K562 (cell line): ENCODE measurements at regions not wholly inside any gene's neighbourhood (a gene's known extent, or its start where the extent isn't known, plus 50 kb on each side); places are given as distances from the start of the nearest gene placed in this dataset.

ENCODE experiments used
- ATAC-seq: fragments of 200-7000 bp; cut with Tn5 transposase; 3 replicates; pipeline ENCODE4 v1.9.1; 2020; ENCODE audit warnings: moderate library complexity
- BruUV-seq: library from RNA; stranded (reverse); fragments of 400-500 nt; replicated peaks from 2 replicates; lab custom pipeline; 2021; lab: Mats Ljungman, UMichigan
- CTCF ChIA-PET: fragments of 300-600 bp; formaldehyde crosslinking; extraction: SDS; loops from one replicate; lab custom pipeline; 2021; ENCODE audit warnings: low intra/inter-chr PET ratio; lab: Yijun Ruan, JAX
- POLR2A ChIA-PET: fragments of 300-600, 350-650 bp; sonication (Branson Sonifier 250); formaldehyde crosslinking; extraction: SDS; loops from one replicate; lab custom pipeline; 2021; ENCODE audit warnings: antibody characterized with exemption, inconsistent platforms; lab: Yijun Ruan, JAX
- DNase-seq, 4 experiments: peaks; one replicate each; pipeline versions ENCODE4 v3.0.0 to v3.0.0-alpha.2; 2011 to 2018; ENCODE audit warnings: low spot score in 3 of 4, mixed read lengths in 3 of 4; ENCODE audit errors: extremely low read depth in 1 of 4
- FAIRE-seq: peaks from 2 replicates; lab custom pipeline; 2011; peaks lifted over from hg19 to GRCh38; lab: Jason Lieb, UNC
- H2AFZ ChIP-seq: 2 replicates; pipeline ENCODE4 v1.6.0; 2011; ENCODE audit warnings: low read depth, low read length, control low read depth, inconsistent platforms
- H3K27ac ChIP-seq: fragments of 200-600 bp; 3 replicates; pipeline ENCODE4 v1.8.0; 2011; ENCODE audit warnings: low read depth, mild to moderate bottlenecking, control low read depth, inconsistent platforms, low read length, moderate library complexity, mixed read lengths; ENCODE audit errors: extremely low read depth
- H3K27me3 ChIP-seq, 2 experiments: fragments of 300-600 bp in 1 of 2; 2 replicates in 1 of 2; 3 replicates in 1 of 2; pipeline versions ENCODE4 v1.6.0 to v1.8.0; 2011; ENCODE audit warnings: inconsistent platforms in 2 of 2, low read length in 2 of 2, mild to moderate bottlenecking in 1 of 2, mixed read lengths in 1 of 2, moderate library complexity in 1 of 2; ENCODE audit not compliant: control insufficient read depth in 2 of 2, insufficient read depth in 2 of 2
- H3K36me3 ChIP-seq: fragments of 300-600 bp; 3 replicates; pipeline ENCODE4 v1.8.0; 2011; ENCODE audit warnings: mild to moderate bottlenecking, low read length, inconsistent platforms; ENCODE audit not compliant: control insufficient read depth, insufficient read depth
- H3K4me1 ChIP-seq, 2 experiments: fragments of 200-600 bp in 1 of 2; replicated peaks in 1 of 2; 2 replicates in 1 of 2; 3 replicates in 1 of 2; pipeline versions ENCODE4 v1.5.1 to v1.8.0; 2011; ENCODE audit warnings: inconsistent platforms in 2 of 2, low read length in 2 of 2, mild to moderate bottlenecking in 1 of 2, mixed read lengths in 1 of 2, moderate library complexity in 1 of 2; ENCODE audit not compliant: control insufficient read depth in 2 of 2, insufficient read depth in 2 of 2
- H3K4me2 ChIP-seq: 2 replicates; pipeline ENCODE4 v1.6.1; 2011; ENCODE audit warnings: low read length, control low read depth, inconsistent platforms, mixed read lengths; ENCODE audit not compliant: insufficient read depth
- H3K4me3 ChIP-seq: fragments of 200-600 bp; sonication (generic), shearing (Covaris generic); 2 replicates; pipeline ENCODE4 v1.5.1; 2016; ENCODE audit warnings: control low read depth, inconsistent platforms
- H3K79me2 ChIP-seq: fragments of 200-600 bp; 3 replicates; pipeline ENCODE4 v1.8.0; 2011; ENCODE audit warnings: low read length, inconsistent platforms; ENCODE audit not compliant: control insufficient read depth, insufficient read depth
- H3K9ac ChIP-seq, 2 experiments: 2 replicates each; pipeline versions ENCODE4 v1.6.0 to v1.6.1; 2011; ENCODE audit warnings: low read depth in 2 of 2, low read length in 2 of 2, control low read depth in 1 of 2, inconsistent platforms in 1 of 2, mild to moderate bottlenecking in 1 of 2, mixed read lengths in 1 of 2; ENCODE audit not compliant: insufficient read depth in 1 of 2
- H3K9me1 ChIP-seq: one replicate; pipeline ENCODE4 v1.6.0; 2011; ENCODE audit warnings: inconsistent platforms, mild to moderate bottlenecking, low read length, moderate library complexity; ENCODE audit not compliant: control insufficient read depth, insufficient read depth
- H3K9me3 ChIP-seq: replicated peaks from 2 replicates; pipeline ENCODE4 v1.5.1; 2011; ENCODE audit warnings: low read depth, low read length, inconsistent platforms; ENCODE audit not compliant: control insufficient read depth, insufficient read depth
- H4K20me1 ChIP-seq: replicated peaks from 2 replicates; pipeline ENCODE4 v1.6.1; 2011; ENCODE audit warnings: low read length, inconsistent platforms, mixed read lengths; ENCODE audit not compliant: control insufficient read depth, insufficient read depth
- ETS2 ChIP-seq: IDR thresholded peaks from 2 replicates; pipeline ENCODE4 v1.6.1; 2016; ENCODE audit warnings: borderline replicate concordance, missing genetic modification characterization, mild to moderate bottlenecking, moderate library complexity, missing compliant biosample characterization; ENCODE audit not compliant: poor library complexity, severe bottlenecking
- FUS ChIP-seq: fragments of 200-400 bp; formaldehyde crosslinking; optimal IDR thresholded peaks from 2 replicates; pipeline ENCODE3; 2017; ENCODE audit warnings: low read depth, low read length
- HMG20A ChIP-seq: fragments of 450-650 bp; formaldehyde crosslinking; conservative IDR thresholded peaks from 2 replicates; pipeline ENCODE4 v1.4.0; 2020; ENCODE audit warnings: mild to moderate bottlenecking, mixed read lengths
- HNRNPL ChIP-seq: fragments of 200-400 bp; formaldehyde crosslinking; IDR thresholded peaks from 2 replicates; pipeline ENCODE4 v1.6.1; 2017; ENCODE audit warnings: low read depth, mild to moderate bottlenecking, low read length
- MYBL2 ChIP-seq, 2 experiments: fragments of 450-650 bp in 1 of 2; sonication (generic) in 1 of 2; formaldehyde crosslinking in 1 of 2; IDR thresholded peaks; 2 replicates each; pipeline versions ENCODE4 v1.6.1 to v1.8.1; 2017 to 2022; ENCODE audit warnings: borderline replicate concordance in 1 of 2, inconsistent platforms in 1 of 2, low read depth in 1 of 2, mild to moderate bottlenecking in 1 of 2, missing genetic modification reagents in 1 of 2, moderate library complexity in 1 of 2
- POLR3A ChIP-seq: IDR thresholded peaks from 2 replicates; pipeline ENCODE4 v1.6.1; 2011; ENCODE audit warnings: borderline replicate concordance, mild to moderate bottlenecking, moderate library complexity; ENCODE audit not compliant: insufficient read length, insufficient read depth; ENCODE audit errors: extremely low read depth
- ZNF77 ChIP-seq: fragments of 250-450 bp; sonication (Bioruptor Pico); IDR thresholded peaks from 2 replicates; pipeline ENCODE4 v1.5.0; 2020
- WGBS: fragments of 100-300 bp; shearing (Covaris generic); methylation state at CpG from one replicate; pipeline ENCODE4 v1.1.6; 2016; ENCODE audit warnings: low coverage, mixed read lengths; ENCODE audit not compliant: insufficient coverage; ENCODE audit errors: missing lambda C conversion rate; 5-methylcytosine and 5-hydroxymethylcytosine counted together
- in situ Hi-C: fragments of 300-500 bp; cut with MboI; formaldehyde crosslinking; loops from 4 replicates; pipeline ENCODE4 v1.15.0; 2018; ENCODE audit warnings: inconsistent platforms, mixed read lengths
- intact Hi-C: fragments of 100-400 bp; cut with micrococcal nuclease; formaldehyde crosslinking; loops from 2 replicates; pipeline ENCODE4 v1.14.2; 2022
- TF ChIP-seq, protein P1 (sequence below): fragments of 450-650 bp; IDR thresholded peaks from 2 replicates; pipeline ENCODE4 v1.6.1; 2016; ENCODE audit warnings: low read depth, mild to moderate bottlenecking, moderate library complexity

DNA sequence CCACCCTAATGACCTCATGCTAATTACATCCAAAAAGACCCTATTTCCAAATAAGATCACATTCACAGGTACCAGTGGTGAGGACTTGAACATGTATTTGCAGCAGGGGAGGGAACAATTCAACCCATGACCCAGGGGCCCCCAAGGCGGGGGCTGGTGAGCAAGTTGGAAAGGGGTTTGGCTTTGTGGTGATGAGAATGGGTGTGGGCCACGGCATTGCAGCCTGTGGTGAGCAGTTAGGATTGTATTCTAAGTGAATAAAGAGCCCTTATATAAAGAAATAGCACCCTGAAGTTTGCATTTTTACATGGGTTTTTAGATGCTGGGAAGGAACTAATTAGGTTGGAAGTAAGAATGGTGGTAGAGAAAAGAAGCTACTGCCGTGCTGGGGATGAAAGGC lies 694.2 kb downstream of the EFNB2 start:
- H3K4me1 ChIP-seq, result no peaks in the 10 kb centered on the region
- in situ Hi-C loops, result no loop called here
- no peak for FAIRE-seq
- no peak for ATAC-seq
- no peaks in the 10 kb centered on the region for H3K9me3 ChIP-seq
- TF ChIP-seq, protein P1, sequence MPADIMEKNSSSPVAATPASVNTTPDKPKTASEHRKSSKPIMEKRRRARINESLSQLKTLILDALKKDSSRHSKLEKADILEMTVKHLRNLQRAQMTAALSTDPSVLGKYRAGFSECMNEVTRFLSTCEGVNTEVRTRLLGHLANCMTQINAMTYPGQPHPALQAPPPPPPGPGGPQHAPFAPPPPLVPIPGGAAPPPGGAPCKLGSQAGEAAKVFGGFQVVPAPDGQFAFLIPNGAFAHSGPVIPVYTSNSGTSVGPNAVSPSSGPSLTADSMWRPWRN, result no peak
- TF ChIP-seq FUS (no peak), ETS2 (tag) (no peak), POLR3A (no peak), ZNF77 (CRISPR knock-in tag) (no peak), HMG20A (no peak), MYBL2 (IDR thresholded peaks at IDR 0.05; ENCODE audit: low read depth) (no peak), MYBL2 (CRISPR knock-in tag; IDR thresholded peaks at IDR 0.05; ENCODE audit: borderline replicate concordance) (no peak), HNRNPL (no peak)
- 0% methylated on average over 1 of the region's 3 CpGs for WGBS
- no peaks in the 10 kb centered on the region for H3K9me1 ChIP-seq
- POLR2A ChIA-PET, result no interaction called here
- intact Hi-C loops, result no loop called here
- DNase-seq, result no peak
- H3K27ac ChIP-seq, result no peak overlapping the region
- no peaks in the 10 kb centered on the region for H3K36me3 ChIP-seq
- no peak overlapping the region for H3K4me3 ChIP-seq
- H2AFZ ChIP-seq, result no peak overlapping the region
- CTCF ChIA-PET, result no interaction called here
- H4K20me1 ChIP-seq, result no peaks in the 10 kb centered on the region
- H3K27me3 ChIP-seq, result no peaks in the 10 kb centered on the region
- H3K79me2 ChIP-seq, result no peaks in the 10 kb centered on the region
- H3K4me2 ChIP-seq, result no peak overlapping the region
- H3K9ac ChIP-seq, result no peak overlapping the region
- no TSS peak for BruUV-seq
